GM18526 (cell line): ENCODE measurements at regions not wholly inside any gene's neighbourhood (a gene's known extent, or its start where the extent isn't known, plus 50 kb on each side); places are given as distances from the start of the nearest gene placed in this dataset.

Experiments used
- POLR2A ChIP-seq: IDR thresholded peaks from 3 replicates; pipeline ENCODE4 v1.6.1; 2011; ENCODE audit not compliant: insufficient read length; ENCODE audit errors: extremely low read depth

GRCh38 chr6:87944541-87944954 is 103.1 kb upstream of the SPACA1 start:
- TF ChIP-seq POLR2A: no peak

- no peak for TF ChIP-seq POLR2A
Observed at GRCh38 chr6:87943191-87943590, 104.5 kb upstream of the SPACA1 start.

GRCh38 chr6:87941556-87942358 is 105.9 kb upstream of the SPACA1 start:
- TF ChIP-seq POLR2A: no peak

- no peak for TF ChIP-seq POLR2A
Observed at GRCh38 chr6:87939776-87940175, 107.9 kb upstream of the SPACA1 start.

GRCh38 chr6:87938287-87938686 is 109.4 kb upstream of the SPACA1 start:
- TF ChIP-seq POLR2A: no peak

GRCh38 chr6:87936065-87936464 is 111.6 kb upstream of the SPACA1 start:
- TF ChIP-seq POLR2A: no peak

- TF ChIP-seq POLR2A: no peak
Observed at GRCh38 chr6:87935196-87935595, 112.4 kb upstream of the SPACA1 start.

GRCh38 chr6:87932361-87932760 is 115.3 kb upstream of the SPACA1 start:
- TF ChIP-seq POLR2A: no peak

GRCh38 chr6:87929843-87930288 is 117.8 kb upstream of the SPACA1 start:
- TF ChIP-seq POLR2A: no peak

GRCh38 chr6:87926687-87927086 is 121.0 kb upstream of the SPACA1 start:
- TF ChIP-seq POLR2A: no peak

GRCh38 chr6:87926072-87926471 is 121.6 kb upstream of the SPACA1 start:
- TF ChIP-seq POLR2A: no peak

- TF ChIP-seq POLR2A: peak; percentile 22
Observed at GRCh38 chr6:87925373-87926060, 122.1 kb upstream of the SPACA1 start.

GRCh38 chr6:87923389-87924050 is 124.1 kb upstream of the SPACA1 start:
- no peak for TF ChIP-seq POLR2A

- peak; percentile 39 for TF ChIP-seq POLR2A
Observed at GRCh38 chr6:87922947-87923330, 124.7 kb upstream of the SPACA1 start.

- no peak for TF ChIP-seq POLR2A
Observed at GRCh38 chr6:87922196-87922946, 125.3 kb upstream of the SPACA1 start.
